HG03025 (cell line): ENCODE measurements at regions not wholly inside any gene's neighbourhood (a gene's known extent, or its start where the extent isn't known, plus 50 kb on each side); places are given as distances from the start of the nearest gene placed in this dataset.
"Not testable (repeated sequence)": the region's sequence is repeated elsewhere in the genome, so short reads cannot be mapped to it uniquely, and the experiment has no call there.

Source experiments
- ATAC-seq: cut with Tn5 transposase; IDR thresholded peaks from one replicate; pipeline ENCODE4 v1.9.1; 2021; ENCODE audit warnings: mild to moderate bottlenecking, moderate library complexity; ENCODE audit not compliant: unreplicated experiment, low FRiP score

GRCh38 chr2:217008794-217009193, 148.9 kb upstream of the TNP1 start:
- ATAC-seq, result no peak

- no peak for ATAC-seq
These were observed 146.4 kb upstream of the TNP1 start for GRCh38 chr2:217006217-217006616.

- ATAC-seq, result no peak
These were observed 144.8 kb upstream of the TNP1 start for GRCh38 chr2:217004656-217005055.

GRCh38 chr2:217001740-217002139, 141.9 kb upstream of the TNP1 start:
- ATAC-seq, result no peak

GRCh38 chr2:217000406-217000805, 140.5 kb upstream of the TNP1 start:
- ATAC-seq, result no peak

GRCh38 chr2:216996279-216996845, 136.5 kb upstream of the TNP1 start:
- no peak for ATAC-seq

GRCh38 chr2:216994353-216994854, 134.5 kb upstream of the TNP1 start:
- ATAC-seq, result no peak

- ATAC-seq, result no peak
These were observed 132.3 kb upstream of the TNP1 start for GRCh38 chr2:216992056-216992675.

GRCh38 chr2:216991563-216991962, 131.7 kb upstream of the TNP1 start:
- no peak for ATAC-seq

GRCh38 chr2:216989340-216990129, 129.7 kb upstream of the TNP1 start:
- no peak for ATAC-seq

- no peak for ATAC-seq
These were observed 127.5 kb upstream of the TNP1 start for GRCh38 chr2:216987252-216987821.

GRCh38 chr2:216985658-216986141, 125.8 kb upstream of the TNP1 start:
- no peak for ATAC-seq

- no peak for ATAC-seq
These were observed 125.1 kb upstream of the TNP1 start for GRCh38 chr2:216984937-216985336.

GRCh38 chr2:216981951-216982350, 122.1 kb upstream of the TNP1 start:
- not testable (repeated sequence) for ATAC-seq

- not testable (repeated sequence) for ATAC-seq
These were observed 120.6 kb upstream of the TNP1 start for GRCh38 chr2:216980510-216980909.

GRCh38 chr2:216974321-216975302, 114.7 kb upstream of the TNP1 start:
- ATAC-seq, result no peak

- no peak for ATAC-seq
These were observed 111.7 kb upstream of the TNP1 start for GRCh38 chr2:216971593-216971992.

GRCh38 chr2:216970359-216970915, 110.6 kb upstream of the TNP1 start:
- no peak for ATAC-seq

- no peak for ATAC-seq
These were observed 108.0 kb upstream of the TNP1 start for GRCh38 chr2:216967889-216968288.
